ENCODE measurements at regions not wholly inside any gene's neighbourhood (a gene's known extent, or its start where the extent isn't known, plus 50 kb on each side); places are given as distances from the start of the nearest gene placed in this dataset.
A peak's percentile ranks its signal among the peaks of the same experiment; 100 is the strongest.

GRCh38 chr22:25358421-25359170 is 139.2 kb downstream of the CRYBB2 start:
- Histone ChIP-seq H3K4me2 (ENCODE audit: insufficient read depth, low read length, poor library complexity, severe bottlenecking) (no peak overlapping the region), H2BK5ac (ENCODE audit: low read length) (no peak overlapping the region), H2BK12ac (ENCODE audit: low read length) (no peak overlapping the region), H3K79me1 (ENCODE audit: low read depth, low read length) (peaks cover 2% of the 10 kb centered on the region), H3K18ac (ENCODE audit: low read length) (no peak overlapping the region), H3K36me3 (replicated peaks in 1 of 2; ENCODE audit: control insufficient read depth in 2 of 2, insufficient read depth in 2 of 2, low read length in 2 of 2) (peaks cover 12 to 25% of the 10 kb centered on the region in 2 donors), H4K91ac (ENCODE audit: low read depth, low read length, poor library complexity) (no peak overlapping the region), H3K4me3 (ENCODE audit: low read length in 2 of 2) (no peak overlapping the region), H2BK120ac (ENCODE audit: low read depth, low read length) (no peak overlapping the region), H3K23ac (ENCODE audit: low read depth, low read length, poor library complexity) (peak overlapping the region; percentile 31), H3K27me3 (ENCODE audit: control insufficient read depth in 3 of 3, insufficient read depth in 3 of 3, low read depth in 1 of 3, low read length in 3 of 3) (no peaks in the 10 kb centered on the region), H2AFZ (ENCODE audit: low read length) (no peak overlapping the region), H3K27ac (replicated peaks; ENCODE audit: low read length) (no peak overlapping the region), H2AK5ac (ENCODE audit: low read depth, low read length) (no peak overlapping the region), H3K14ac (ENCODE audit: low read length) (no peak overlapping the region), H3K9ac (ENCODE audit: low read depth, low read length, poor library complexity) (no peak overlapping the region), H2BK15ac (ENCODE audit: low read length) (no peak overlapping the region), H3K4me1 (ENCODE audit: control insufficient read depth in 2 of 2, insufficient read depth in 1 of 2, low read depth in 1 of 2, low read length in 2 of 2) (no peaks in the 10 kb centered on the region), H3K4ac (ENCODE audit: low read length) (no peak overlapping the region), H4K8ac (ENCODE audit: low read depth, low read length) (no peak overlapping the region), H3K9me3 (replicated peaks in 1 of 2; ENCODE audit: control insufficient read depth in 2 of 2, insufficient read depth in 1 of 2, low read depth in 1 of 2, low read length in 2 of 2) (no peaks in the 10 kb centered on the region)
- no peak for DNase-seq (ENCODE audit: low spot score)
- no CpG with 5 or more reads among the region's 15 CpGs for WGBS, 2 donors (ENCODE audit: extremely low coverage in 2 of 2, insufficient read length in 2 of 2, insufficient replicate concordance in 1 of 2)

- Histone ChIP-seq H3K27me3 (ENCODE audit: control insufficient read depth in 3 of 3, insufficient read depth in 3 of 3, low read depth in 1 of 3, low read length in 3 of 3) (no peaks in the 10 kb centered on the region), H3K23ac (ENCODE audit: low read depth, low read length, poor library complexity) (peak overlapping the region; percentile 73), H3K36me3 (replicated peaks in 1 of 2; ENCODE audit: control insufficient read depth in 2 of 2, insufficient read depth in 2 of 2, low read length in 2 of 2) (peaks cover 10 to 18% of the 10 kb centered on the region in 2 donors), H3K14ac (ENCODE audit: low read length) (no peak overlapping the region), H3K79me1 (ENCODE audit: low read depth, low read length) (peaks cover 2% of the 10 kb centered on the region), H3K18ac (ENCODE audit: low read length) (peak overlapping the region; percentile 17), H2BK15ac (ENCODE audit: low read length) (no peak overlapping the region), H3K4me3 (ENCODE audit: low read length in 2 of 2) (peak overlapping the region in 1 of 2 donors; percentile 30), H4K8ac (ENCODE audit: low read depth, low read length) (no peak overlapping the region), H3K27ac (replicated peaks; ENCODE audit: low read length) (no peak overlapping the region), H2BK12ac (ENCODE audit: low read length) (no peak overlapping the region), H3K9ac (ENCODE audit: low read depth, low read length, poor library complexity) (no peak overlapping the region), H3K4me1 (ENCODE audit: control insufficient read depth in 2 of 2, insufficient read depth in 1 of 2, low read depth in 1 of 2, low read length in 2 of 2) (no peaks in the 10 kb centered on the region), H2AK5ac (ENCODE audit: low read depth, low read length) (no peak overlapping the region), H4K91ac (ENCODE audit: low read depth, low read length, poor library complexity) (no peak overlapping the region), H2BK5ac (ENCODE audit: low read length) (no peak overlapping the region), H3K9me3 (replicated peaks in 1 of 2; ENCODE audit: control insufficient read depth in 2 of 2, insufficient read depth in 1 of 2, low read depth in 1 of 2, low read length in 2 of 2) (no peaks in the 10 kb centered on the region), H2AFZ (ENCODE audit: low read length) (no peak overlapping the region), H3K4me2 (ENCODE audit: insufficient read depth, low read length, poor library complexity, severe bottlenecking) (no peak overlapping the region), H2BK120ac (ENCODE audit: low read depth, low read length) (no peak overlapping the region), H3K4ac (ENCODE audit: low read length) (no peak overlapping the region)
- DNase-seq (ENCODE audit: low spot score) = no peak
- WGBS, 2 donors (ENCODE audit: extremely low coverage in 2 of 2, insufficient read length in 2 of 2, insufficient replicate concordance in 1 of 2) = no CpG with 5 or more reads among the region's 26 CpGs
These were observed 140.3 kb downstream of the CRYBB2 start for GRCh38 chr22:25359601-25360261.

- H3K4me1 ChIP-seq (ENCODE audit: control insufficient read depth in 2 of 2, insufficient read depth in 1 of 2, low read depth in 1 of 2, low read length in 2 of 2) = no peaks in the 10 kb centered on the region
- H3K27ac ChIP-seq (replicated peaks; ENCODE audit: low read length) = no peak overlapping the region
- peak overlapping the region; percentile 70 for H3K9ac ChIP-seq (ENCODE audit: low read depth, low read length, poor library complexity)
- H3K9me3 ChIP-seq (replicated peaks in 1 of 2; ENCODE audit: control insufficient read depth in 2 of 2, insufficient read depth in 1 of 2, low read depth in 1 of 2, low read length in 2 of 2) = no peaks in the 10 kb centered on the region
- H3K36me3 ChIP-seq (replicated peaks in 1 of 2; ENCODE audit: control insufficient read depth in 2 of 2, insufficient read depth in 2 of 2, low read length in 2 of 2) = peaks cover 9 to 18% of the 10 kb centered on the region in 2 donors
- H2AFZ ChIP-seq (ENCODE audit: low read length) = no peak overlapping the region
- no peak overlapping the region for H3K4me2 ChIP-seq (ENCODE audit: insufficient read depth, low read length, poor library complexity, severe bottlenecking)
- no peak overlapping the region for H2BK12ac ChIP-seq (ENCODE audit: low read length)
- no peak for DNase-seq (ENCODE audit: low spot score)
- H2BK120ac ChIP-seq (ENCODE audit: low read depth, low read length) = no peak overlapping the region
- peaks cover 4% of the 10 kb centered on the region for H3K79me1 ChIP-seq (ENCODE audit: low read depth, low read length)
- H4K8ac ChIP-seq (ENCODE audit: low read depth, low read length) = no peak overlapping the region
- peak overlapping the region; percentile 35 for H2BK5ac ChIP-seq (ENCODE audit: low read length)
- H3K23ac ChIP-seq (ENCODE audit: low read depth, low read length, poor library complexity) = no peak overlapping the region
- H3K4ac ChIP-seq (ENCODE audit: low read length) = no peak overlapping the region
- H3K27me3 ChIP-seq (ENCODE audit: control insufficient read depth in 3 of 3, insufficient read depth in 3 of 3, low read depth in 1 of 3, low read length in 3 of 3) = no peaks in the 10 kb centered on the region
- H3K14ac ChIP-seq (ENCODE audit: low read length) = peak overlapping the region; percentile 38
- H2BK15ac ChIP-seq (ENCODE audit: low read length) = no peak overlapping the region
- no peak overlapping the region for H4K91ac ChIP-seq (ENCODE audit: low read depth, low read length, poor library complexity)
- no CpG with 5 or more reads among the region's 12 CpGs for WGBS, 2 donors (ENCODE audit: extremely low coverage in 2 of 2, insufficient read length in 2 of 2, insufficient replicate concordance in 1 of 2)
- no peak overlapping the region for H3K4me3 ChIP-seq (ENCODE audit: low read length in 2 of 2)
- no peak overlapping the region for H3K18ac ChIP-seq (ENCODE audit: low read length)
- H2AK5ac ChIP-seq (ENCODE audit: low read depth, low read length) = no peak overlapping the region
These were observed 141.0 kb downstream of the CRYBB2 start for GRCh38 chr22:25360411-25360810.

GRCh38 chr22:25360891-25361645 is 141.6 kb downstream of the CRYBB2 start:
- H3K27ac ChIP-seq (replicated peaks; ENCODE audit: low read length) = no peak overlapping the region
- H3K4me1 ChIP-seq (ENCODE audit: control insufficient read depth in 2 of 2, insufficient read depth in 1 of 2, low read depth in 1 of 2, low read length in 2 of 2) = peaks cover 0 to 2% of the 10 kb centered on the region in 2 donors
- DNase-seq (ENCODE audit: low spot score) = no peak
- H3K23ac ChIP-seq (ENCODE audit: low read depth, low read length, poor library complexity) = no peak overlapping the region
- no peak overlapping the region for H4K8ac ChIP-seq (ENCODE audit: low read depth, low read length)
- H2AK5ac ChIP-seq (ENCODE audit: low read depth, low read length) = no peak overlapping the region
- no peak overlapping the region for H3K14ac ChIP-seq (ENCODE audit: low read length)
- H3K4ac ChIP-seq (ENCODE audit: low read length) = no peak overlapping the region
- H3K18ac ChIP-seq (ENCODE audit: low read length) = no peak overlapping the region
- peaks cover 4% of the 10 kb centered on the region for H3K79me1 ChIP-seq (ENCODE audit: low read depth, low read length)
- no peak overlapping the region for H2BK12ac ChIP-seq (ENCODE audit: low read length)
- no peak overlapping the region for H2BK15ac ChIP-seq (ENCODE audit: low read length)
- peak overlapping the region; percentile 35 for H2BK5ac ChIP-seq (ENCODE audit: low read length)
- H3K27me3 ChIP-seq (ENCODE audit: control insufficient read depth in 3 of 3, insufficient read depth in 3 of 3, low read depth in 1 of 3, low read length in 3 of 3) = no peaks in the 10 kb centered on the region
- WGBS, 2 donors (ENCODE audit: extremely low coverage in 2 of 2, insufficient read length in 2 of 2, insufficient replicate concordance in 1 of 2) = no CpG with 5 or more reads among the region's 15 CpGs
- H3K9ac ChIP-seq (ENCODE audit: low read depth, low read length, poor library complexity) = no peak overlapping the region
- H2AFZ ChIP-seq (ENCODE audit: low read length) = no peak overlapping the region
- H3K9me3 ChIP-seq (replicated peaks in 1 of 2; ENCODE audit: control insufficient read depth in 2 of 2, insufficient read depth in 1 of 2, low read depth in 1 of 2, low read length in 2 of 2) = no peaks in the 10 kb centered on the region
- H4K91ac ChIP-seq (ENCODE audit: low read depth, low read length, poor library complexity) = no peak overlapping the region
- no peak overlapping the region for H2BK120ac ChIP-seq (ENCODE audit: low read depth, low read length)
- H3K36me3 ChIP-seq (replicated peaks in 1 of 2; ENCODE audit: control insufficient read depth in 2 of 2, insufficient read depth in 2 of 2, low read length in 2 of 2) = peaks cover 8 to 18% of the 10 kb centered on the region in 2 donors
- H3K4me3 ChIP-seq (ENCODE audit: low read length in 2 of 2) = no peak overlapping the region
- no peak overlapping the region for H3K4me2 ChIP-seq (ENCODE audit: insufficient read depth, low read length, poor library complexity, severe bottlenecking)

Data from neuronal stem cell (in vitro differentiated cells).